ENCODE measurements at regions not wholly inside any gene's neighbourhood (a gene's known extent, or its start where the extent isn't known, plus 50 kb on each side); places are given as distances from the start of the nearest gene placed in this dataset.

- H3K36me3 ChIP-seq (ENCODE audit: insufficient read depth, low read length): no peaks in the 10 kb centered on the region
- no peaks in the 10 kb centered on the region for H3K9me2 ChIP-seq (ENCODE audit: insufficient read depth, low read length)
- H3K79me2 ChIP-seq (ENCODE audit: insufficient read depth, low read depth, low read length): no peaks in the 10 kb centered on the region
- peak; percentile 37; the same call in 1 of the 2 replicates for TF ChIP-seq CTCF (conservative IDR thresholded peaks at IDR 0.05; ENCODE audit: low read length)
- no peak for TF ChIP-seq EZH2phosphoT487 (IDR thresholded peaks at IDR 0.05; ENCODE audit: borderline replicate concordance, low read depth, low read length)
- peaks cover 7% of the 10 kb centered on the region for H3K4me1 ChIP-seq (ENCODE audit: insufficient read depth, low read length, poor library complexity, severe bottlenecking)
- peak overlapping the region; percentile 80; the same call in 1 of the 2 replicates for H3K4me2 ChIP-seq (ENCODE audit: low read length)
- POLR2A ChIA-PET: interaction anchor here (0.6 kb wide), 1 partner anchor 168 kb away, joined by 3 read pairs; no protein-coding TSS in a partner anchor
- peak overlapping the region; percentile 69; the same call in 1 of the 2 replicates for H2AFZ ChIP-seq (ENCODE audit: low read length)
- intact Hi-C loops (cut with micrococcal nuclease; ENCODE audit: unreplicated experiment): loop anchor here (1.0 to 10.0 kb wide), 6 partner anchors 143 to 1033 kb away; no protein-coding TSS in a partner anchor
- no peak for DNase-seq (ENCODE audit: low spot score)
- H3K9me3 ChIP-seq (ENCODE audit: low read length): no peaks in the 10 kb centered on the region
- H4K20me1 ChIP-seq (ENCODE audit: insufficient read depth, low read length): no peaks in the 10 kb centered on the region
- CTCF ChIA-PET (ENCODE audit: unreplicated experiment): interaction anchor here (0.6 kb wide), 1 partner anchor 239 kb away, joined by 5 read pairs; no protein-coding TSS in a partner anchor
- H3K4me3 ChIP-seq (ENCODE audit: low read depth, low read length, poor library complexity, severe bottlenecking): no peak overlapping the region
- no TSS peak for BruUV-seq (replicated peaks)
- H3K27ac ChIP-seq (ENCODE audit: low read depth, low read length, poor library complexity, severe bottlenecking): no peak overlapping the region
Measured at GRCh38 chr2:126777620-126777978, 121.1 kb upstream of the TEX51 start.

- no peak for TF ChIP-seq EZH2phosphoT487 (IDR thresholded peaks at IDR 0.05; ENCODE audit: borderline replicate concordance, low read depth, low read length)
- TF ChIP-seq CTCF (conservative IDR thresholded peaks at IDR 0.05; ENCODE audit: low read length): no peak
- no TSS peak for BruUV-seq (replicated peaks)
- CTCF ChIA-PET (ENCODE audit: unreplicated experiment): interaction anchor here (0.9 kb wide), 1 partner anchor 251 kb away, joined by 3 read pairs; no protein-coding TSS in a partner anchor
- no peaks in the 10 kb centered on the region for H3K9me2 ChIP-seq (ENCODE audit: insufficient read depth, low read length)
- H4K20me1 ChIP-seq (ENCODE audit: insufficient read depth, low read length): no peaks in the 10 kb centered on the region
- POLR2A ChIA-PET: no interaction called here
- intact Hi-C loops (cut with micrococcal nuclease; ENCODE audit: unreplicated experiment): loop anchor here (10.0 kb wide), 3 partner anchors 144 to 1034 kb away; no protein-coding TSS in a partner anchor
- DNase-seq (ENCODE audit: low spot score): no peak
- no peaks in the 10 kb centered on the region for H3K79me2 ChIP-seq (ENCODE audit: insufficient read depth, low read depth, low read length)
- no peak overlapping the region for H2AFZ ChIP-seq (ENCODE audit: low read length)
- H3K36me3 ChIP-seq (ENCODE audit: insufficient read depth, low read length): no peaks in the 10 kb centered on the region
- H3K9me3 ChIP-seq (ENCODE audit: low read length): no peaks in the 10 kb centered on the region
- H3K4me3 ChIP-seq (ENCODE audit: low read depth, low read length, poor library complexity, severe bottlenecking): no peak overlapping the region
- peaks cover 7% of the 10 kb centered on the region for H3K4me1 ChIP-seq (ENCODE audit: insufficient read depth, low read length, poor library complexity, severe bottlenecking)
- no peak overlapping the region for H3K4me2 ChIP-seq (ENCODE audit: low read length)
- no peak overlapping the region for H3K27ac ChIP-seq (ENCODE audit: low read depth, low read length, poor library complexity, severe bottlenecking)
Measured at GRCh38 chr2:126778561-126779501, 119.9 kb upstream of the TEX51 start.

- Histone ChIP-seq H3K9me2 (ENCODE audit: insufficient read depth, low read length) (no peaks in the 10 kb centered on the region), H3K27ac (ENCODE audit: low read depth, low read length, poor library complexity, severe bottlenecking) (no peak overlapping the region), H3K4me1 (ENCODE audit: insufficient read depth, low read length, poor library complexity, severe bottlenecking) (peaks cover 7% of the 10 kb centered on the region), H4K20me1 (ENCODE audit: insufficient read depth, low read length) (no peaks in the 10 kb centered on the region), H3K9me3 (ENCODE audit: low read length) (no peaks in the 10 kb centered on the region), H3K4me3 (ENCODE audit: low read depth, low read length, poor library complexity, severe bottlenecking) (no peak overlapping the region), H2AFZ (ENCODE audit: low read length) (no peak overlapping the region), H3K36me3 (ENCODE audit: insufficient read depth, low read length) (no peaks in the 10 kb centered on the region), H3K79me2 (ENCODE audit: insufficient read depth, low read depth, low read length) (no peaks in the 10 kb centered on the region), H3K4me2 (ENCODE audit: low read length) (no peak overlapping the region)
- CTCF ChIA-PET (ENCODE audit: unreplicated experiment): no interaction called here
- DNase-seq (ENCODE audit: low spot score): no peak
- intact Hi-C loops (cut with micrococcal nuclease; ENCODE audit: unreplicated experiment): no loop called here
- POLR2A ChIA-PET: no interaction called here
- TF ChIP-seq EZH2phosphoT487 (IDR thresholded peaks at IDR 0.05; ENCODE audit: borderline replicate concordance, low read depth, low read length) (no peak), CTCF (conservative IDR thresholded peaks at IDR 0.05; ENCODE audit: low read length) (no peak)
- BruUV-seq (replicated peaks): no TSS peak
Measured at GRCh38 chr2:126781206-126781605, 117.5 kb upstream of the TEX51 start.

All from OCI-LY7 (cell line).